ENCODE measurements at regions not wholly inside any gene's neighbourhood (a gene's known extent, or its start where the extent isn't known, plus 50 kb on each side); places are given as distances from the start of the nearest gene placed in this dataset.

DNA sequence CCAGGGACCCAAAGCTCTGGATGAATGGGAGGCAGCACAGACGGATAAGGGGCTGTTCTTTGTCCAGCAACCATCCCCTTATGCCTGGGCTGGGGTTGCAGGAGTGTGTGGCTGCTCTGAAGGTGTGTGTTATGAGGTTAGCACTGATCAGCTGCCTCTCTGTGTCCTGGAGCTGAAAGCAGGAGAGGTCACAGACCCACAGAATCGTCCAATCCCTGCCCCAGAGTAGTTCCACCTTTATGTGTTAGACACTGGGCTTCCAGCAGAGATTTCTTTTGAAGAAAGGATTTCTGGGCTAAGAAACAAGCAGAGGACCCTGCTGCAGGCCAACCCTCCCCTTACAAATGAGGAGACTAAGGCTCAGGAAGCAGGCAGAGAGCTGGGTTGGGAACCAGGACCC, 62.4 kb downstream of the ARL6IP4 start:
- Mint-ChIP-seq H3K4me1 (no peaks in the 10 kb centered on the region), H3K4me3 (no peak overlapping the region), H3K27ac (no peak overlapping the region), H3K36me3 (ENCODE audit: low read depth) (no peaks in the 10 kb centered on the region), H3K9me3 (no peaks in the 10 kb centered on the region), H3K27me3 (ENCODE audit: insufficient read depth, low read depth, poor library complexity) (peaks cover 6% of the 10 kb centered on the region)
- H3K4me2 ChIP-seq = no peak overlapping the region
- no peak overlapping the region for H3K27ac ChIP-seq (ENCODE audit: low read depth)
- DNase-seq (ENCODE audit: low spot score) (no peak), ATAC-seq (no peak)
- no peaks in the 10 kb centered on the region for H4K20me1 ChIP-seq (replicated peaks; ENCODE audit: insufficient read depth)
- no peaks in the 10 kb centered on the region for H3K9me2 ChIP-seq (ENCODE audit: insufficient read depth)
- H2AFZ ChIP-seq = no peak overlapping the region
- TF ChIP-seq ZNF331 (CRISPR knock-in tag; IDR thresholded peaks at IDR 0.05; ENCODE audit: low read depth) (no peak), CREB1 (CRISPR knock-in tag; IDR thresholded peaks at IDR 0.05; ENCODE audit: low read depth) (no peak), EZH2 (IDR thresholded peaks at IDR 0.05; ENCODE audit: low read depth, unreplicated experiment) (no peak), CTCF (conservative IDR thresholded peaks at IDR 0.05; ENCODE audit: low read depth in 2 of 2) (no peak), ZNF114 (CRISPR knock-in tag; IDR thresholded peaks at IDR 0.05) (no peak), NANOG (IDR thresholded peaks at IDR 0.05; ENCODE audit: borderline replicate concordance) (no peak), JUNB (IDR thresholded peaks at IDR 0.05; ENCODE audit: unreplicated experiment) (no peak), ZNF462 (CRISPR knock-in tag; IDR thresholded peaks at IDR 0.05) (no peak), POLR2AphosphoS5 (IDR thresholded peaks at IDR 0.05; ENCODE audit: low read depth) (no peak), ETS1 (IDR thresholded peaks at IDR 0.05) (no peak), REST (IDR thresholded peaks at IDR 0.05; ENCODE audit: unreplicated experiment) (no peak), STAT1 (IDR thresholded peaks at IDR 0.05; ENCODE audit: unreplicated experiment) (no peak), EZH2phosphoT487 (IDR thresholded peaks at IDR 0.05; ENCODE audit: unreplicated experiment) (no peak)
- no peaks in the 10 kb centered on the region for H3K79me2 ChIP-seq (replicated peaks; ENCODE audit: insufficient read depth)
- H3K36me3 ChIP-seq (ENCODE audit: insufficient read depth) = no peaks in the 10 kb centered on the region
- no peak overlapping the region for H3K4me3 ChIP-seq
- H3F3A ChIP-seq (replicated peaks; ENCODE audit: low read depth) = no peaks in the 10 kb centered on the region
- no peaks in the 10 kb centered on the region for H3K27me3 ChIP-seq (ENCODE audit: insufficient read depth)
- no peaks in the 10 kb centered on the region for H3K4me1 ChIP-seq (ENCODE audit: insufficient read depth)
